Upper lobe of left lung (tissue), 6 donors: ENCODE measurements at regions not wholly inside any gene's neighbourhood (a gene's known extent, or its start where the extent isn't known, plus 50 kb on each side); places are given as distances from the start of the nearest gene placed in this dataset.

ENCODE experiments used
- ATAC-seq, 2 donors: fragments of 200-7000 bp; cut with Tn5 transposase; one replicate each; pipeline ENCODE4 v1.9.1; 2022; ENCODE audit warnings: mild to moderate bottlenecking in 2 of 2, moderate library complexity in 2 of 2; ENCODE audit not compliant: low FRiP score in 2 of 2
- DNase-seq, 2 donors: peaks; one replicate each; pipeline ENCODE4 v3.0.0-alpha.2; 2019 to 2020
- H3K27ac ChIP-seq, 4 donors: fragments of 200-600 bp; sonication (generic); one replicate each; pipeline ENCODE4 v1.5.1; 2016 to 2019
- H3K27me3 ChIP-seq, 4 donors: fragments of 200-600 bp; sonication (generic); one replicate each; pipeline ENCODE4 v1.5.1; 2017 to 2019
- H3K36me3 ChIP-seq, 4 donors: fragments of 200-600 bp; sonication (generic); one replicate each; pipeline ENCODE4 v1.5.1; 2016 to 2019
- H3K4me1 ChIP-seq, 4 donors: fragments of 200-600 bp; sonication (generic); one replicate each; pipeline ENCODE4 v1.5.1; 2018 to 2019
- H3K4me3 ChIP-seq, 4 donors: fragments of 200-600 bp; sonication (generic); one replicate each; pipeline ENCODE4 v1.5.1; 2017 to 2019; ENCODE audit warnings: mild to moderate bottlenecking in 2 of 4, moderate library complexity in 1 of 4
- H3K9me3 ChIP-seq, 4 donors: fragments of 200-600 bp; sonication (generic); one replicate each; pipeline ENCODE4 v1.5.1; 2018 to 2019
- EP300 ChIP-seq, 4 donors: sonication (generic); formaldehyde crosslinking; IDR thresholded peaks; one replicate each; pipeline ENCODE4 v1.5.1; 2017; ENCODE audit warnings: antibody characterized with exemption in 4 of 4, control low read depth in 2 of 4
- POLR2A ChIP-seq, 4 donors: fragments of 450-650 bp; IDR thresholded peaks; one replicate each; pipeline ENCODE4 v1.5.1; 2016 to 2017; ENCODE audit warnings: antibody characterized with exemption in 4 of 4, mild to moderate bottlenecking in 2 of 4
- POLR2AphosphoS5 ChIP-seq, 2 donors: sonication (generic); formaldehyde crosslinking; IDR thresholded peaks; one replicate each; pipeline ENCODE4 v1.5.1; 2017; ENCODE audit warnings: antibody characterized with exemption in 2 of 2
- WGBS, 2 donors: methylation state at CpG; one replicate each; pipeline ENCODE4 v1.1.5; 2017 to 2018; 5-methylcytosine and 5-hydroxymethylcytosine counted together
- TF ChIP-seq, protein P1 (sequence below), 6 experiments: fragments of 450-650 bp in 4 of 6; fragments of 200-600 bp in 2 of 6; sonication (generic) in 2 of 6; IDR thresholded peaks; one replicate each; pipeline ENCODE4 v1.5.1; 2016 to 2019; ENCODE audit warnings: antibody characterized with exemption in 6 of 6
- donor health status: DM: no; HTN: no; CAD: no; lungs with moderate emphysema.
- donor health status: DM: no; HTN: yes; CAD: no; lungs with severe emphysema.

DNA sequence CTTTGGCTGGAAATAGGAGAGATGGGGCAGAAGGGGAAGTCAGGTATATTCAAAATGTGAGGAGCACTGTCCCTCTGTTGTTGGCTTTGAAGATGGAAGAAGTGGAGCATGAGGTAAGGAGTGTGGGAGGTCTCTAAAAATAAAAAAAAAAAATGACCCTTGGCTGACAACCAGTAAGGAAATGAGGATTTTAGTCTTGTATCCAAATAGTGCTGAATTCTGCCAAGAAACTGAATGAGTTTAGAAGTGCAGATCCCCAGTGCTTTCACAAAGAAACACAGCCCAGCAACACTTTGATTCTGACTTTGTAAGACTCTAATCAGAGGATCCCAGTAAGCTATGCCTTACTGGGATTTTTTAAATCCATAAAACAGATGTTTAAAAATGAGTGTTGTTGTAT is 367.9 kb downstream of the CYLC2 start:
- TF ChIP-seq, protein P1, sequence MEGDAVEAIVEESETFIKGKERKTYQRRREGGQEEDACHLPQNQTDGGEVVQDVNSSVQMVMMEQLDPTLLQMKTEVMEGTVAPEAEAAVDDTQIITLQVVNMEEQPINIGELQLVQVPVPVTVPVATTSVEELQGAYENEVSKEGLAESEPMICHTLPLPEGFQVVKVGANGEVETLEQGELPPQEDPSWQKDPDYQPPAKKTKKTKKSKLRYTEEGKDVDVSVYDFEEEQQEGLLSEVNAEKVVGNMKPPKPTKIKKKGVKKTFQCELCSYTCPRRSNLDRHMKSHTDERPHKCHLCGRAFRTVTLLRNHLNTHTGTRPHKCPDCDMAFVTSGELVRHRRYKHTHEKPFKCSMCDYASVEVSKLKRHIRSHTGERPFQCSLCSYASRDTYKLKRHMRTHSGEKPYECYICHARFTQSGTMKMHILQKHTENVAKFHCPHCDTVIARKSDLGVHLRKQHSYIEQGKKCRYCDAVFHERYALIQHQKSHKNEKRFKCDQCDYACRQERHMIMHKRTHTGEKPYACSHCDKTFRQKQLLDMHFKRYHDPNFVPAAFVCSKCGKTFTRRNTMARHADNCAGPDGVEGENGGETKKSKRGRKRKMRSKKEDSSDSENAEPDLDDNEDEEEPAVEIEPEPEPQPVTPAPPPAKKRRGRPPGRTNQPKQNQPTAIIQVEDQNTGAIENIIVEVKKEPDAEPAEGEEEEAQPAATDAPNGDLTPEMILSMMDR (IDR thresholded peaks at IDR 0.05): no peak
- TF ChIP-seq POLR2AphosphoS5 (IDR thresholded peaks at IDR 0.05) (no peak), POLR2A (IDR thresholded peaks at IDR 0.05) (no peak), EP300 (IDR thresholded peaks at IDR 0.05) (no peak)
- DNase-seq: no peak
- no peaks in the 10 kb centered on the region for H3K4me1 ChIP-seq

DNA sequence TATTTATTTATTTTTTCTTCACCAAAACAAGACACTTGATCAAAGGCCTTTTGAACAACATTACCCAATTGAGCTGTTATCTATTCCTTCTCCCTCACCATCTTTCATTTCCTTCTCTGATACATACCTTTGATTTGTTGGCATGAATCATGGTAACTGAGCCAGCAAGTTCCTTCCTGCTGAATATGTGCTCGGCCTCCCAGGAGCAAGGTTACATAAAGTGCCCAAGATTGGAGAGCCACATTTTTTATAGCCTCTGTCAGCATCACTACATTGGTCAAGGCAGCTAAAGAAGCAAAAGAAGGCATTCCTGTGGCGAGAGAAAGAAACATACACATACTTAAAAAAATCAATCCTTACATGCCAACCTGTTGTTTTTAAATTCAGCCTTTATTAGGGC is 369.6 kb downstream of the CYLC2 start:
- 47 to 51% methylated on average over 2 of the region's 2 CpGs for WGBS, 2 donors
- no peak for ATAC-seq

More for the DNA sequence above, 367.9 kb downstream of the CYLC2 start:
- no peak overlapping the region for H3K27ac ChIP-seq
- no peaks in the 10 kb centered on the region for H3K9me3 ChIP-seq
- H3K36me3 ChIP-seq: no peaks in the 10 kb centered on the region
- no peaks in the 10 kb centered on the region for H3K27me3 ChIP-seq
- H3K4me3 ChIP-seq: no peak overlapping the region
- no peak for ATAC-seq

DNA sequence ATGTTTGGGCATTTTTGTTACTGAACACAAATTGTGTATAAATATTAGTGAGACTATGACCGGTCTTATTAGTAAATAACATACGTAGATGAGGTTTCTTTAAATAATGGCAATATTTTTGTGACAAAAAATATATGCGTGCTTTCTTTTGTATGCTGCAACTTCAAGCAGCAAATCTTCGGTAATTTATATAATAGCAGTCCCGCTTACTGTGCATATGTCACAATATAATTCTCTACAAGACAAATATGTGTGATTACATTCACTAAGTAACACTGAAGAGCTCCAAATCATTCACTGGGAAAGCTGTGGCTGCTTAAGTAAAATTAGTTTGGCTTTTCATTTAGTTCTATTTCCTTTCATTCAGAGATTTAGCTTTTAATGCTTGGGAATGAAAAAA is 376.0 kb downstream of the CYLC2 start:
- Histone ChIP-seq H3K4me3 (no peak overlapping the region), H3K27me3 (no peaks in the 10 kb centered on the region), H3K36me3 (no peaks in the 10 kb centered on the region), H3K4me1 (no peaks in the 10 kb centered on the region), H3K9me3 (no peaks in the 10 kb centered on the region), H3K27ac (no peak overlapping the region)
- no peak for ATAC-seq
- WGBS, 2 donors: 88 to 96% methylated on average over 5 of the region's 5 CpGs
- DNase-seq: no peak
- TF ChIP-seq EP300 (IDR thresholded peaks at IDR 0.05) (no peak), POLR2AphosphoS5 (IDR thresholded peaks at IDR 0.05) (no peak), POLR2A (IDR thresholded peaks at IDR 0.05) (no peak)
- TF ChIP-seq, protein P1 (IDR thresholded peaks at IDR 0.05): no peak

More for the DNA sequence above, 369.6 kb downstream of the CYLC2 start:
- DNase-seq: no peak
- H3K9me3 ChIP-seq: no peaks in the 10 kb centered on the region
- no peak overlapping the region for H3K27ac ChIP-seq
- H3K36me3 ChIP-seq: no peaks in the 10 kb centered on the region
- no peaks in the 10 kb centered on the region for H3K27me3 ChIP-seq
- no peaks in the 10 kb centered on the region for H3K4me1 ChIP-seq
- no peak overlapping the region for H3K4me3 ChIP-seq
- TF ChIP-seq EP300 (IDR thresholded peaks at IDR 0.05) (no peak), POLR2AphosphoS5 (IDR thresholded peaks at IDR 0.05) (no peak), POLR2A (IDR thresholded peaks at IDR 0.05) (no peak)
- TF ChIP-seq, protein P1 (IDR thresholded peaks at IDR 0.05): no peak

DNA sequence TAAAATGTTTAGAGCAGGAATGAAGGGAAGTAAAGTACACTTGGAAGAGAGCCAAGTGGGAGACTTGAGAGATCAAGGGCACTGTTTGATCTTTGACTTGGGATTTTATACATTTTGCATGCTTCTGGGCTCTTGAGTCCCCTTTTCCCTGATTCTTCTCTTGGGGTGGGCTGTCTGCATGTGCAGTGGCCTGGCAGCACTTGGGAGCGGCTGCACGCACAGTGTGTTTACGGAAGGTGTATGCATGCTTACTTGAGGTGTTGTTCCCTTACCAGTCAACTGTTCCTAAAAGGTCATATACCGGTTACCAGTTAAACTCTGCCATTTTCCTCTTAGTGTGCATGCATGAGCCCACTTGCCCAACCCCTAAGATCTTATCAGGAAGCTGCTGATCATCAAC is 377.7 kb downstream of the CYLC2 start:
- Histone ChIP-seq H3K27me3 (no peaks in the 10 kb centered on the region), H3K4me1 (no peaks in the 10 kb centered on the region), H3K27ac (no peak overlapping the region), H3K4me3 (no peak overlapping the region), H3K9me3 (no peaks in the 10 kb centered on the region), H3K36me3 (no peaks in the 10 kb centered on the region)
- DNase-seq (peak in 1 of 2 donors; percentile 17), ATAC-seq (no peak)
- WGBS, 2 donors: 77 to 91% methylated on average over 4 of the region's 4 CpGs
- no peak for TF ChIP-seq POLR2A (IDR thresholded peaks at IDR 0.05)
- TF ChIP-seq EP300 (IDR thresholded peaks at IDR 0.05): no peak

DNA sequence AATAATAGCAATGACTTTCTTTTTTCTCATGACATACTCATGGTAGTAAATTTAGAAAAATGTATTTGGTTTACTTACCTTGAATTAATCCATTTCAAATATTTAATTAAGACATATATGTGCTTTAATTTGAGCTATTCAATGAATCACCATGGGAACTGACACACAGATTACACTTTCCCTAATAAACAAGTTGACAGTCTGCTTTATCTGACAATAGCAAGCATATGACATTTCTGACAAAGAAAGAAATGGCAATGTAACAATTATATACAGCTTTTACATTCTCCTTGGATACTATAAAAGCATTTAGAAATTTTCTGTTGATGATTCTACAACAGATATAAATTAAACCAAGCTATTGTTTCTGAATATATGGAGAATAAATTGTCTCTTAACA is 382.5 kb downstream of the CYLC2 start:
- no peak overlapping the region for H3K4me3 ChIP-seq
- DNase-seq (no peak), ATAC-seq (no peak)
- H3K9me3 ChIP-seq: no peaks in the 10 kb centered on the region
- TF ChIP-seq POLR2AphosphoS5 (IDR thresholded peaks at IDR 0.05) (no peak), POLR2A (IDR thresholded peaks at IDR 0.05) (no peak), EP300 (IDR thresholded peaks at IDR 0.05) (no peak)
- TF ChIP-seq, protein P1 (IDR thresholded peaks at IDR 0.05): no peak
- H3K36me3 ChIP-seq: no peaks in the 10 kb centered on the region
- H3K4me1 ChIP-seq: no peaks in the 10 kb centered on the region
- H3K27me3 ChIP-seq: no peaks in the 10 kb centered on the region
- H3K27ac ChIP-seq: no peak overlapping the region
